HG02973 (cell line): ENCODE measurements at regions not wholly inside any gene's neighbourhood (a gene's known extent, or its start where the extent isn't known, plus 50 kb on each side); places are given as distances from the start of the nearest gene placed in this dataset.
"Not testable (repeated sequence)": the region's sequence is repeated elsewhere in the genome, so short reads cannot be mapped to it uniquely, and the experiment has no call there.

Experiments
- ATAC-seq: cut with Tn5 transposase; IDR thresholded peaks from one replicate; pipeline ENCODE4 v1.9.1; 2021; ENCODE audit warnings: moderate library complexity; ENCODE audit not compliant: unreplicated experiment

GRCh38 chr20:7744411-7744810, 195.8 kb downstream of the HAO1 start:
- ATAC-seq, result no peak

- no peak for ATAC-seq
Measured at GRCh38 chr20:7748624-7749023, 191.6 kb downstream of the HAO1 start.

- ATAC-seq, result no peak
Measured at GRCh38 chr20:7754102-7754501, 186.2 kb downstream of the HAO1 start.

- ATAC-seq, result no peak
Measured at GRCh38 chr20:7758406-7758805, 181.9 kb downstream of the HAO1 start.

- ATAC-seq, result no peak
Measured at GRCh38 chr20:7760247-7761031, 179.8 kb downstream of the HAO1 start.

GRCh38 chr20:7765221-7765620, 175.0 kb downstream of the HAO1 start:
- peak; percentile 62 for ATAC-seq

- ATAC-seq, result no peak
Measured at GRCh38 chr20:7770046-7770445, 170.2 kb downstream of the HAO1 start.

- peak; percentile 99 for ATAC-seq
Measured at GRCh38 chr20:7770578-7770977, 169.7 kb downstream of the HAO1 start.

GRCh38 chr20:7772371-7772770, 167.9 kb downstream of the HAO1 start:
- ATAC-seq, result no peak

- ATAC-seq, result no peak
Measured at GRCh38 chr20:7773511-7773910, 166.7 kb downstream of the HAO1 start.

- no peak for ATAC-seq
Measured at GRCh38 chr20:7775072-7775471, 165.2 kb downstream of the HAO1 start.

- ATAC-seq, result no peak
Measured at GRCh38 chr20:7776148-7776547, 164.1 kb downstream of the HAO1 start.

- ATAC-seq, result no peak
Measured at GRCh38 chr20:7790189-7790588, 150.1 kb downstream of the HAO1 start.

GRCh38 chr20:7792150-7792869, 147.9 kb downstream of the HAO1 start:
- no peak for ATAC-seq

GRCh38 chr20:7798176-7798575, 142.1 kb downstream of the HAO1 start:
- ATAC-seq, result no peak

GRCh38 chr20:7799862-7800261, 140.4 kb downstream of the HAO1 start:
- ATAC-seq, result no peak

- not testable (repeated sequence) for ATAC-seq
Measured at GRCh38 chr20:7803411-7804151, 136.7 kb downstream of the HAO1 start.

GRCh38 chr20:7806831-7807230, 133.4 kb downstream of the HAO1 start:
- no peak for ATAC-seq

GRCh38 chr20:7817286-7817685, 123.0 kb downstream of the HAO1 start:
- ATAC-seq, result no peak

- ATAC-seq, result no peak
Measured at GRCh38 chr20:7818477-7818876, 121.8 kb downstream of the HAO1 start.

- no peak for ATAC-seq
Measured at GRCh38 chr20:7820897-7821296, 119.4 kb downstream of the HAO1 start.

GRCh38 chr20:7822772-7823171, 117.5 kb downstream of the HAO1 start:
- ATAC-seq, result no peak
